Inferior parietal cortex (tissue), 1 donor: ENCODE measurements at regions not wholly inside any gene's neighbourhood (a gene's known extent, or its start where the extent isn't known, plus 50 kb on each side); places are given as distances from the start of the nearest gene placed in this dataset.

ENCODE experiments used
- DNase-seq: peaks from one replicate; pipeline ENCODE4 v3.0.0-alpha.2; 2016; ENCODE audit errors: extremely low spot score

GRCh38 chr4:137067735-137068134, 464.6 kb downstream of the PCDH18 start:
- peak; percentile 4 for DNase-seq

- DNase-seq, result no peak
Observed at GRCh38 chr4:137065311-137065710, 467.0 kb downstream of the PCDH18 start.

- DNase-seq, result no peak
Observed at GRCh38 chr4:137063961-137064360, 468.3 kb downstream of the PCDH18 start.

GRCh38 chr4:137043184-137043583, 489.1 kb downstream of the PCDH18 start:
- DNase-seq, result no peak

GRCh38 chr4:137039370-137039769, 492.9 kb downstream of the PCDH18 start:
- no peak for DNase-seq

GRCh38 chr4:137032222-137032621, 500.1 kb downstream of the PCDH18 start:
- DNase-seq, result no peak

- DNase-seq, result no peak
Observed at GRCh38 chr4:137029026-137029425, 503.3 kb downstream of the PCDH18 start.

- no peak for DNase-seq
Observed at GRCh38 chr4:137025484-137026059, 506.7 kb downstream of the PCDH18 start.

- no peak for DNase-seq
Observed at GRCh38 chr4:137015426-137016409, 516.6 kb downstream of the PCDH18 start.

GRCh38 chr4:137000432-137000831, 531.9 kb downstream of the PCDH18 start:
- no peak for DNase-seq

GRCh38 chr4:136992032-136992431, 540.3 kb downstream of the PCDH18 start:
- DNase-seq, result no peak

GRCh38 chr4:136985683-136986082, 546.6 kb downstream of the PCDH18 start:
- DNase-seq, result no peak

GRCh38 chr4:136967069-136967468, 565.2 kb downstream of the PCDH18 start:
- no peak for DNase-seq

GRCh38 chr4:136965478-136965877, 566.8 kb downstream of the PCDH18 start:
- DNase-seq, result no peak

- no peak for DNase-seq
Observed at GRCh38 chr4:136962868-136963267, 569.4 kb downstream of the PCDH18 start.

GRCh38 chr4:136946307-136946907, 585.9 kb downstream of the PCDH18 start:
- no peak for DNase-seq

GRCh38 chr4:136939781-136940180, 592.5 kb downstream of the PCDH18 start:
- no peak for DNase-seq

- no peak for DNase-seq
Observed at GRCh38 chr4:136935871-136936270, 596.4 kb downstream of the PCDH18 start.

GRCh38 chr4:136935305-136935704, 597.0 kb downstream of the PCDH18 start:
- DNase-seq, result no peak

GRCh38 chr4:136934601-136935000, 597.7 kb downstream of the PCDH18 start:
- DNase-seq, result no peak

GRCh38 chr4:136931781-136932180, 600.5 kb downstream of the PCDH18 start:
- no peak for DNase-seq

- no peak for DNase-seq
Observed at GRCh38 chr4:136928957-136929411, 603.3 kb downstream of the PCDH18 start.

GRCh38 chr4:136927172-136927571, 605.1 kb downstream of the PCDH18 start:
- no peak for DNase-seq
